ENCODE measurements at regions not wholly inside any gene's neighbourhood (a gene's known extent, or its start where the extent isn't known, plus 50 kb on each side); places are given as distances from the start of the nearest gene placed in this dataset.
"Not testable (repeated sequence)": the region's sequence is repeated elsewhere in the genome, so short reads cannot be mapped to it uniquely, and the experiment has no call there.

GRCh38 chr2:221961561-221961960 lies 337.2 kb downstream of the PAX3 start:
- DNase-seq (ENCODE audit: extremely low read depth, low read depth), result no peak
- H3K4me3 ChIP-seq (replicated peaks; ENCODE audit: low read depth, low read length), result no peak overlapping the region
- no peak for TF ChIP-seq CTCF (IDR thresholded peaks at IDR 0.05; ENCODE audit: low read depth, low read length, missing control alignments)

GRCh38 chr2:221958224-221958623 lies 340.6 kb downstream of the PAX3 start:
- no peak for DNase-seq (ENCODE audit: extremely low read depth, low read depth)
- TF ChIP-seq CTCF (IDR thresholded peaks at IDR 0.05; ENCODE audit: low read depth, low read length, missing control alignments), result no peak
- no peak overlapping the region for H3K4me3 ChIP-seq (replicated peaks; ENCODE audit: low read depth, low read length)

- no peak overlapping the region for H3K4me3 ChIP-seq (replicated peaks; ENCODE audit: low read depth, low read length)
- no peak for TF ChIP-seq CTCF (IDR thresholded peaks at IDR 0.05; ENCODE audit: low read depth, low read length, missing control alignments)
- DNase-seq (ENCODE audit: extremely low read depth, low read depth), result no peak
Observed at GRCh38 chr2:221948076-221948475, 350.7 kb downstream of the PAX3 start.

GRCh38 chr2:221944452-221944851 lies 354.3 kb downstream of the PAX3 start:
- H3K4me3 ChIP-seq (replicated peaks; ENCODE audit: low read depth, low read length); DNase-seq (ENCODE audit: extremely low read depth, low read depth): not testable (repeated sequence)

- DNase-seq (ENCODE audit: extremely low read depth, low read depth), result peak; percentile 2
- TF ChIP-seq CTCF (IDR thresholded peaks at IDR 0.05; ENCODE audit: low read depth, low read length, missing control alignments), result no peak
- no peak overlapping the region for H3K4me3 ChIP-seq (replicated peaks; ENCODE audit: low read depth, low read length)
Observed at GRCh38 chr2:221943076-221943810, 355.6 kb downstream of the PAX3 start.

- no peak for TF ChIP-seq CTCF (IDR thresholded peaks at IDR 0.05; ENCODE audit: low read depth, low read length, missing control alignments)
Observed at GRCh38 chr2:221931251-221931991, 359.3 kb upstream of the EPHA4 start.

GRCh38 chr2:221929259-221929658 lies 357.2 kb upstream of the EPHA4 start:
- H3K4me3 ChIP-seq (replicated peaks; ENCODE audit: low read depth, low read length), result no peak overlapping the region
- no peak for DNase-seq (ENCODE audit: extremely low read depth, low read depth)
- no peak for TF ChIP-seq CTCF (IDR thresholded peaks at IDR 0.05; ENCODE audit: low read depth, low read length, missing control alignments)

More at GRCh38 chr2:221931251-221931991, 359.3 kb upstream of the EPHA4 start:
- DNase-seq (ENCODE audit: extremely low read depth, low read depth), result no peak
- no peak overlapping the region for H3K4me3 ChIP-seq (replicated peaks; ENCODE audit: low read depth, low read length)

All from HFF-Myc (cell line).